ENCODE measurements at regions not wholly inside any gene's neighbourhood (a gene's known extent, or its start where the extent isn't known, plus 50 kb on each side); places are given as distances from the start of the nearest gene placed in this dataset.
"Not testable (repeated sequence)": the region's sequence is repeated elsewhere in the genome, so short reads cannot be mapped to it uniquely, and the experiment has no call there.

DNA sequence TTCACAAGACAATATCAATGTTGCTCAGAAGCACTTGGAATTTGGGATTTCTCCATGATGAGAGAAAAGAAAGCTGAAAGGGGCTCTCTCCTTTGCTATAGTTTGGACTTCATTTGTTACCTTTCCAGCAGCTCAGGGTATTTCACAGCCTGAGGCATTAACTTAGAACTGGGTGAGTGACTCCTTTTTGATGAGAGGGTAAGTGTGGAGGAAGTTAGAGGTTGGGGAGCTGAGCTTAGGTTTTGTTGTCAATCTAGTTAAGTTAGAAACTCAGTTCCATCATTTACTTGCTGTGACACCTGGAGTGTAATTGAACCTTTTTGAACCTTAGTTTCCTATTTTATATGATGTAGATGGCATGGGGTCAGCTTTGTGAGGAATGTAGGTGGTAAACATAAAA, 359.1 kb downstream of the PDCD6IP start:
- no peak for DNase-seq (ENCODE audit: extremely low read depth in 1 of 11, low read depth in 9 of 11, low spot score in 4 of 11)

DNA sequence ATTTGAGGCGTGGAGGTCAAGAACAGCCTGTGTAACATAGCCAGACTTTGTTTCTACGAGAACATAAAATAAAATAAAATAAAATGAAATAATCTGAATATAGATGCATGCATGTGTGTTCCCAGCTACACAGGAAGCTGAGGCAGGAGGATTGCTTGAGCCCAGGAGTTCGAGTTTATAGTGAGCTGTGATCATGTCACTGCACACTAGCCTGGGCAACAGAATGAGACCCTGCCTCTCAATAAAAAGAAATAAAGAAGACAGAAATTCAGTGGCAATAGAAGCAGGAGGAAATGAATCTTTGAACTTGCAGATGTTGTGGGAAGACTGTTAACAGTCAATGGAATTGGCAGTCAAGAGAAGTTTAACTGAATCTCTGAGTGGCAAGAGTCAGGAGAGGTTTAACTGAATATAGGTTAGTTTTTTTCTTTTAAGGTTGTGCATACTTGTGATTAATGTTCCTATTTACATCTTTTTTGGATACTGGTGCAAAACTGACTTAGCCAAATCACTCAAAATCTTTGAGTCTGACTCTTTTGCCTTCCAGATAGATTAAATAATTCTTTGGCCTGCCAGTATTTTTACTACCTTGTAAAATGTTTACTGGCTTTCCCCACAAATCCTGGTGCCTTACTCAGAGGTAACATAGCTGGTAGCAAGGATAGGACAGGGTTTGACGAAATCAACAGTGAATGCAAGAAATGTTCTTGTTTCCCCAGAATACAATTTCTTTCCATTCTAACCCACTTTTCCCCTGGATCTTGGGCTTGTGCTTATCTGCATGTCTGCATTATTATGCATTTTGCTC, 361.4 kb downstream of the PDCD6IP start:
- no peak for DNase-seq (ENCODE audit: extremely low read depth in 1 of 11, low read depth in 9 of 11, low spot score in 4 of 11)

DNA sequence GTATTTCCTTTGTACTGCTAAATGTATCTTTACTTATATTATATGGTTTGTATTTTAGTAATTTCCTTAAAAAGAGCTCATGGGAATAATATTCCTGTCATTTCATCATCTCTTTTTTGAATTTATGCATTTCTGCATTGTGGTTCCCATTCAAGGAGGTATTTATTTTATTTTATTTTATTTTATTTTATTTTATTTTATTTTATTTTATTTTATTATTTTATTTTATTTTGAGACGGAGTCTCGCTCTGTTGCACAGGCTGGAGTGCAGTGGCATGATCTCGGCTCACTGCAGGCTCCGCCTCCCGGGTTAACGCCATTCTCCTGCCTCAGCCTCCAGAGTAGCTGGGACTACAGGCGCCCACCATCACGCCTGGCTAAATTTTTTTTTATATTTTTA, 371.2 kb downstream of the PDCD6IP start:
- not testable (repeated sequence) for DNase-seq (ENCODE audit: extremely low read depth in 1 of 11, low read depth in 9 of 11, low spot score in 4 of 11)

DNA sequence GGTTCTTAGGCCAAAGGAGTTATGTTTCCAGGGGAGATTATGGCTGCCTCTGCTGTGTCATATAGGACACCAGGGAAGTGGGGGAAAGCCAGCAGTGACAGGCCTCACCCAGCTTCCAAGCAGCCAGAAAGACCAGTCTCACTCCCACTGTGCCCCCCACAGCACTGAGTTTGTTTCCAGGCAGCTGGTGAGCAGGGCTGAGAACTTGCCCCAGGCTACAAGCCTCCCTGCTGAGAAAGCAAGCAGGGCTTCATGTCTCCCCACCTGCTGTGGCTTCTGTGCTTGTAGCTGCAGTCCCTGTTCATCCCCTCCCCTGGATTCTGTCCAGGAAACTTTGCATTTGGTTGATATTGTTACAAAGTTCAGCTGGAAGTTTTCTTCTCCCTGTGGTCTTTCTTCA, 376.3 kb downstream of the PDCD6IP start:
- DNase-seq (ENCODE audit: extremely low read depth in 1 of 11, low read depth in 9 of 11, low spot score in 4 of 11), result no peak

DNA sequence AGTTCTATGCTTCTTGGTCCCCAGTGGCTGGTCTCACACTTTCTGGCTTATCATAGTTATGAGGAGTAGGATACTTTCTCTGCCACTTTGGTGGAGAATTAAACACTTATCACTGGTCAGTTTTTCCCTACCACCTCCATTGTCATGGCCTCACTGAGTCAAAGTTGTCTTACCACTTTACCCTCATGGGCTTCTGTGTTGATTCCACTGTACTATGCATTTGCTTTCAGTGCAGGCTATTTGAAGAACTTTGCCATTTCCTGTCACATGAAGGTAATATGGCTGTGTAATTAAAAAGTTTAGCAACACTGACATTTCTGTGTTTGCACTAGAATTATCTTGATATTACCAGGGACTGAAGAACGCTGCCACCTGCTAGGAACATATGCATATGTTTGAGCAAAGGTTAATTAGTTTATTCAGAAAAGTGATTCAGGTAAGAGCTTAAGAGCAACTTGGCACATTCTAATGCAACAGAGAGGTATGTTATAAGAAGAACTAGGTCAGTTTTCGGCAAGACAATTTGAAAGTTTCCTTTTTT, 377.3 kb downstream of the PDCD6IP start:
- no peak for DNase-seq (ENCODE audit: extremely low read depth in 1 of 11, low read depth in 9 of 11, low spot score in 4 of 11)

DNA sequence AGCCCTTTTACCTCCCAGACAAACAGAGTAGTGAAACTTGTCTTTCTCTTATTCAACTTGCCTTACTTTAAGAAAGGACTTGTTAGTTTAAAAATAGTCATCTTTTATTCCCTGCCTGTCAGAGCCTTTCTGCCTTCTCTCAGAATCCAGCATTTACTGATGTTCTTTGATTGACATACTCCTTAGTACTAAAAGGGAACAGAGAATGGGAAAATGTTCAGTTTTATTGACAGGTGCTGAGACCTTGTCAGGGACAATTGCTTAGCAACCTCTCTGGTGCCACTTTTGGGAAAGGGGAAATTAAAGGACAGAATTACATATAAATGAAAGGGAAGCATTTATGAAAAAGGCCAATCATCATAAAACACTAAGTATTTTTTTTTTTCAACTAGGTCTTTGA, 378.3 kb downstream of the PDCD6IP start:
- no peak for DNase-seq (ENCODE audit: extremely low read depth in 1 of 11, low read depth in 9 of 11, low spot score in 4 of 11)

DNA sequence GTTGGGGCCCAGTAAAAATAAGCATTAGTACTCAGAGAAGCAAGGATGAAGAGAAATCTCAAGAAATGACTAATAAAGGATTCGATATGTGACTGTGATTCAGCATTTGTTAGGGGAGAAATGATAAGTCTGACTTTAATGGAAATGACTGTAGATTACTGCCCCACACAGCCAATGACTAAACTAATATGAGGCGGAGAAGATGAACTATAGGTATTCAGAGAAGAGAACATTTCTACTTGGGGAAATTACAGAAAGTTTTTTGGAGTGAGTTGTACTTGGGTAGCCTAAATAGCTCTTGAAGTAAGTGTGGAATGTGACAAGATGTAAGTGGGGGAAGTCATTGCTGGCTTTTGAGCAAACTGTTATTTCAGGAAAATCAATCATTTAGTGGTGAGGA, 380.0 kb downstream of the PDCD6IP start:
- DNase-seq (ENCODE audit: extremely low read depth in 1 of 11, low read depth in 9 of 11, low spot score in 4 of 11), result no peak

DNA sequence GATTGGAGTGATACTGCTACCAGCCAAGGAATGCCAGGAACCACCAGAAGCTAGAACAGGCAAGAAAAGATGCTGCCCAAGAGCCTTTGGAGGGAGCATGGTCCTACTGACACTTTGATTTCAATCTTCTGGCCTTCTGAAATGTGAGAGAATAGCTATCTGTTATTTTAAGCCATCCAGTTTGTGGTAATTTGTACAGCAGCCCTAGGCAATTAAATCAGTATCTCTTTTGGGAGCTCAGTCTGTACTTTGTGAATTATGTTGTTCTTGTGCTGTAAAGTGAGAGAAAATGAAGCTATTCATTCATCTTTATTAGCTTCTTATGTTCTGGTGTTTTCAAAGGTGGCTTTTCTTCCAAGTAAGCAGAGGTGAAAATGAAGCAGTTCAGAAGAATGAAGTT, 381.3 kb downstream of the PDCD6IP start:
- no peak for DNase-seq (ENCODE audit: extremely low read depth in 1 of 11, low read depth in 9 of 11, low spot score in 4 of 11)

DNA sequence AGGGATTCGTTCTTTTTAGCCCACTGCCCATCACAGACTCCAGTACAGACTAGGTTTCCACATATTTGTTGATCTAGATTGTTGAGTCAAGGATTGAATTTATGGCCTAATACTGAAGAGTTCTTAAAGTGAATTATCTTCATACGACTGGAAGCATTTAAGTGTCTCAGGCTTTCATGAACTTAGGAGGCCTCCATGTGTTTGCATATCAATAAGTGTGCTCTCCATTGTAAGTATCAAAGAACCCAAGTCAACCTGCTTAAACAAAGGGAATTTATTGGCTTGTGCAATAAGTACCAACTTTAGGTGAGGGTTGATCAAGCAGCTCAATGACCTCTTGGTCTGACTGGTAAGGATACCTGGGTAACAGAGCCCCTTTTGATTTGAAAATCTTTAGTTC, 382.1 kb downstream of the PDCD6IP start:
- DNase-seq (ENCODE audit: extremely low read depth in 1 of 11, low read depth in 9 of 11, low spot score in 4 of 11), result no peak

DNA sequence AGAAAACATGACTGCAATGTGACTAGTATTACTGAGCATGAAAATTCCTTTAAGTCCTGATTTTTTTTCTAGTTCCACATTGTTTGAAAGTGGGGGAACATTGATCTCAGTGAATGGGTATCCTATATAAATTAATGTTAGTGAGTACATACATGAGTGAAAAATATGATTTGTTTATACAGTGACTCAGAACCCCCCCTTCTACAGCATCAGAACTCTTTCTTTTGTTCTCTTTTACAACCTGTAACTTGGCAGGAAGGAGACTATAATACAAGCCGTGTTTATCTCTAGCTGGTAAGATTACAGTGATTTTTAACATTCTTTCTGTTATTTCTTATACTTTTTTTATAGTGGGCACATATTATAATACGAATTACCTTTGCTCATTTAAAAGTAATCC, 384.7 kb downstream of the PDCD6IP start:
- no peak for DNase-seq (ENCODE audit: extremely low read depth in 1 of 11, low read depth in 9 of 11, low spot score in 4 of 11)

DNA sequence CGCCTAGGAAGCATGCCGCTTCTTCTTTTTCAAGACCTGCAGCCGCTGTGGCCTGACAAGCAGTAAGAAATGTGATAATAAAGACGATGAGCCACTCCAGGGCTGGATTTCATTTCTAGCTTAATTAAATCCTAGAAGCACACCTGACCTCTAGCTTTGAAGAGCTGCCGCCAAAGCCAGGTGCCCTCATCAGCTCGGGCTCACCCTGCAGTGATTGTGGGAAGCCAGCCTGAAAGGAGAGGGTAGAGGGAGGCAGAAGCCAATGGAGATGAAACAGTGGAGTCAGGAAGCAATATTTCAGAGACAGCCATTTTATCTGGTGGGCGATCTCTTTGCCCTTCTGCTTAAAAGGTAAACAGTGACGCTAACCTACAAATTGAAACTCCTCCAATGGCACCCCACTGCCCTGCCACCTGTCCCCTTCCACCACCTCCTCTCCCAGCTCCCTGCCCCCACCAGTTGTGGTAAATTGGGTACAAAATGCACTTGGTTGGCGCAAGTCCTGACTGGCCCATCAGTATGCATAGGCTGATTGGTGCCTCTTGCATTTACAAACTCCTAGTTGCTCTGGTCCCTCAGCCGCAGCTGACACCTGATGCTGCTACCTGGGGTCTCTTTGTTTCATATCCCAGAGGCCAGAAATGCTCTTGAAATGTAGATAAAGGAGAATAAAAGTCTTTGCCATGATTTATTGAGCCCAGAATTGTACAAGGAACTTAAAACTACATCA, 385.3 kb downstream of the PDCD6IP start:
- no peak for DNase-seq (ENCODE audit: extremely low read depth in 1 of 11, low read depth in 9 of 11, low spot score in 4 of 11)

DNA sequence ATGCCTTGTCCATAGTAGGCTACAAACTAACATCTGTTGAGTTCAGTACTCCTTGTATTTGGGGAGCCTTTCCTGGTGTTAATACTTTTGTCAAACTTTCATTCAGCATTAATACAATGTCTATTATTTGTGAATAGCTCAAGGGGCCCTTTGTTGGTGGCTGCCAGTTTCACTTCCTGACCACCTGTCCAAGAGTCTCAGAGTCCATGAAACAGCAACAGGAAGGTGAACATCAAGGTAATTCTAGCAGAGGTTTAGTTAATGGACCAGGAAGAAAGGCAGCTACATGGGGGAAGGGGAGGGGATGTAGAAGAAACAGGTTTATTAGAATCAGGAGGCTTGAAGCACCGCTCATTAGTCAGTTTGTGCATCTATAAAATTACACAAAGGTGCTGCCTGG, 386.9 kb downstream of the PDCD6IP start:
- peak in 1 of 11 donors; percentile 25 for DNase-seq (ENCODE audit: extremely low read depth in 1 of 11, low read depth in 9 of 11, low spot score in 4 of 11)

DNA sequence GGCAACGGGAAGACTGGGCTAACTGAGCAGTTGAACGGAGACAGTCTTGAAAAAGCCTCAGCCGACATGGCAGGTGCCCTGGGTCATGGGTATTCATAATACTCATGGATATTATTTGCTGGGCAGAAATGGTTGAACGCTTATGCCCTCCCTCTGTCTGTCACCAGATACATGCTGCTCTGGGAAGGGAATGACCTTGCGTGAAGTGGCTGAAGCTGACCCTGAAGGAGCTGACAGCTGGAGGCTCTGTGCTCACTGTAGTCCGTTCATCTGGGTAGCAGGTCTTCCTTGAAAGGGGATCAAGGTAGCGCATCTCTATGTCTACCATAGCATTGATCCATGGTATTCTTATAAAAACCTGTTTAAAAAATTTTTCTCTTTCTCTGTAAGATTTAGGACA, 390.7 kb downstream of the PDCD6IP start:
- DNase-seq (ENCODE audit: extremely low read depth in 1 of 11, low read depth in 9 of 11, low spot score in 4 of 11), result no peak

DNA sequence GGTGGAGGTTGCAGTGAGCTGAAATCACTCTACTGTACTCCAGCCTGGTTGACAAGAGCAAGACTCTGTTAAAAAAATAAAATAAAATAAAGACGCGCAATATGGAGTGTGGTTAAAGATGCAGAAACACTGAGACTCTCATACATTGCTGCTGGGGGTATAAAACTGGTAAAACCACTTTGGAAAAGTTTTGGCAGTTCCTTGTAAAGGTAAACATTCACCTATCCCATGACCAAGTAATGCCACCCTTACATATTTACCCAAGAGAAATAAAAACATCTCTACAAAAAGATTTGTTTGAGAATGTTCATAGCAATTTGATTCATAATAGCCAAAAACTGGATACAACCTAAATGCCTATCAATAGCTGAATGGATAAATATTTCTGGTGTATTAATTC, 398.5 kb downstream of the PDCD6IP start:
- no peak for DNase-seq (ENCODE audit: extremely low read depth in 1 of 11, low read depth in 9 of 11, low spot score in 4 of 11)

DNA sequence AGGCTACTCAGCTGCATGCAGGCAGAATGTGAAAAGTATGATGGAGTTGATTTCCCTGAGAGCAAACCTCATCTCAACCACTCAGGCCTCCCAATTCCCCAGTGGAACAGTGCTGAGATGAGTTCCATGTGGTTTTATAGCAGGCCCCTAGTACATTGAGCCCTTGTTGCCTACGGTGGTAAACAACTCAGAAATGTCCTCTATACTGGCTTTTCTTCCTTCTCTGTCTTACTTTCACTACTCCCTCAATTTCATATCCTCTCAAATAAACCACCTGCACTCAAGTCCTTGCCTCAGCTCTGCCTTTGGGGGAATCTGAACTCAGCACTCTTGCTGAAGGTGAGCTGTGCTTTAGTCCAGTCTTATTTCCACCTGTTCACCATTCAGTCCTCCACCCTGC, 399.9 kb downstream of the PDCD6IP start:
- DNase-seq (ENCODE audit: extremely low read depth in 1 of 11, low read depth in 9 of 11, low spot score in 4 of 11), result no peak

DNA sequence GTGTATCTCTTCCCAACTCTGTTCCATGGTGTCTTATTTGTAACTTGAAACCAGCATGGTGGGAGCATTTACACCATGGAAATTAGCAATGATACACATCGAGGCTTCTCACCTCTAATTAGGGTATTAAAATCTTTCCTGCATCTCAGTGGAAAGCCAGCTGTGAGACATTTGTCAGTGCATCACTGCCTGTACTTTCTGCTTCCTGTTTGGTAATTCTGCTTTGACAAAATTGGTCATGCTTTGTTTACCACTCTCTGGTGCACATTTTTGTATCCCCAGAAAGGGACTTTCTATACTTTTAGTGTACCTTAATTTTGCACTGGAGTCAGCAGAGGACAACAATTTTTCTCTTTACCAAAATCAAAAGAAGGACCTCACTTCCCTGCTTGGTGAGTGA, 402.1 kb downstream of the PDCD6IP start:
- DNase-seq (ENCODE audit: extremely low read depth in 1 of 11, low read depth in 9 of 11, low spot score in 4 of 11), result no peak

DNA sequence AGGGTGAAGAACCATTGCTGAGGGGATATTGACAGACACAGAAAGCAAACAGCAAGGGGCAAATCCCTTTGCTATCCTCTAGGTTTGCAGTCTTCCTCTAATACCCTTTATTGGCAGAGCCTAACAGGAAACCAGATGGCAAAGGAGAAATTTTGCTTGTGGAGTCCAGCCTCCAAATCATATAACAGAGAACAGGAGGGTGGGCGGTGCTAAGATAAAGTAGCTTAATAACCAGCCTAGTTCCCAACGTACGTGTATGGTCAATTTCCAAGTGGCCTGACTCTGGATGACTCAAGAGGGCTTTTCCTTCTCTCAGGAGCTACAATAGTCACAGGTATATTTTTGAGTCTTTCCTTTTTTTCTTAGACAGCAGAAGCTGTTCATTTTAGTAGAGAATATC, 404.5 kb downstream of the PDCD6IP start:
- DNase-seq (ENCODE audit: extremely low read depth in 1 of 11, low read depth in 9 of 11, low spot score in 4 of 11), result no peak

DNA sequence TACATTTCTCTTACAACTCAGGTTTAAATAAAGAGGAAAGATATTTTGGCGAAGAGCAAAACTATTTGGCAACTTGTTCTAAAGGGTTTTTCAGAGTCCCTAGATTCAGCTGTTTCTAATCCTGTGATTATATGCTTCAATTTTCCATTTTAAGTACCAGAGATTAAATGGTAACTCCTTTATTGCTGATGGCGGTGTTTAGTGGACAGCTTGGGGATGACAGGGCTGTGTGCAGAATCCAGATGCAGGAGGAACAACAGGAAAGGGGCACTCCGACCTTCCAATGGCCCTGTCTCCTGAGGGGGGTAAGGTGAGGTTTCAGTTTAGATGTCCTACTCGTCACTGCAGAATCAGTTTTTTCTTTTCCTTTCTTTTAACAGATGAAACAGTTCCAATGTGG, 405.0 kb downstream of the PDCD6IP start:
- no peak for DNase-seq (ENCODE audit: extremely low read depth in 1 of 11, low read depth in 9 of 11, low spot score in 4 of 11)

DNA sequence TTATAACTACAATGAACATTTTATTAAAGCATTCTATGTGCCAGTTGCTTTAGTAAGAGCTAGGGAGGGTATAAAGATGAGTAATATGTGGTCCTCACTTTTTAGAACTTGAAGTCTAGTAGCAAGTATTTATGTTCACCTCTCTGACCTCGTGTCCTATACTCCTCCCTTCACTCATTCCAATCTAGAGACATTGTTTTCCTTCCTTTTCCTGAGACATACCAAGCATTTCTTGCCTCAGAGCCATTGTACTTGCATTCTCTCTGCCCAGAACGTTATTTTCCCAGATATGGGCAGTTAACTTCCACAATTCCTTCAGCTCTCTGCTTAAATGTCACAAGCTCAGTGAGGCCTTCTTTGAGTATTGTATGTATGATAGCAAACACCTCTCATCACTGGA, 408.6 kb downstream of the PDCD6IP start:
- DNase-seq (ENCODE audit: extremely low read depth in 1 of 11, low read depth in 9 of 11, low spot score in 4 of 11), result peak in 6 of 11 donors; percentile 19 to 60 (median 46)

DNA sequence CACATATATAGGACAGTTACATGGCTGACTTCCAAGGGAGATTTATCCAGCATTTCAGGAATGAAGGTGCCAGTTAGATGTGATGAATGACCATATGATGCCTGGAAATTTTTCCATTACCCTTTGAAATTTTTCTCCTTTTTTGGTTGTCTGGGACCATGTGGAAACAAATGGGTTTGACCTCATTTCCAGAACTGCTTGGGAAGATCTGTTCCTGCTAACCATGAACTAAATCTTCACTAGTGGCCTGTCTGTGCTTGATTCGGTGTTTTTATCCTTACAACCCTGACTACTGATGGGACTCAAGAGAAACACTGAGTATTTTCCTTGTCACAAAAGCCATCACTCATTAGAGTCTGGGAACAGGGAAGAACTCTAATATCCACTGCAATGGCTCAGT, 409.4 kb downstream of the PDCD6IP start:
- no peak for DNase-seq (ENCODE audit: extremely low read depth in 1 of 11, low read depth in 9 of 11, low spot score in 4 of 11)

DNA sequence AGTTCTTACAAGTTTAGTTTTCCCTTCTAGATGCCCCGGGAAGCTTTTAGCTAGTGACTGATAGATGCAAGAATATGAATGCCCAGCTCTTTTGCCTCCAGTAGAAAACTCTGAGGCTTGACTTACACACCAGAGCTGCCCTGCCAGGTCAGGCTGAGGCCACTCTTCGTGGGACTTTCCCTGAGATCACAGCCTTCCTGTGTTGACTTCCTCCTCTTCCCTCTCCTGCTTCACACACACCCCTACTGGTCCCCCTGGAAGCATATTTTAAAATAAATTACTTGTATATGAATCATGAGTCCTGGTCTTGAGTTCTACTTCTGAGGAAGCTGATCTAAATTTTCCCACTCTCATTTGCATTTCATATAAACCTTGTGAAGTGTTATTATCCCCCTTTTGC, 413.7 kb downstream of the PDCD6IP start:
- no peak for DNase-seq (ENCODE audit: extremely low read depth in 1 of 11, low read depth in 9 of 11, low spot score in 4 of 11)

Measured in renal cortex interstitium (tissue), 11 donors.